Glutamatergic neuron (in vitro differentiated cells): ENCODE measurements at regions not wholly inside any gene's neighbourhood (a gene's known extent, or its start where the extent isn't known, plus 50 kb on each side); places are given as distances from the start of the nearest gene placed in this dataset.
A peak's percentile ranks its signal among the peaks of the same experiment; 100 is the strongest.

Source experiments
- DNase-seq: peaks from one replicate; pipeline ENCODE4 v3.0.0; 2022
- H3K27ac Mint-ChIP-seq: one replicate; pipeline ENCODE4 v1.8.0; 2020; ENCODE audit warnings: mild to moderate bottlenecking, mixed read lengths, inconsistent platforms; ENCODE audit not compliant: unreplicated experiment
- H3K27me3 Mint-ChIP-seq: one replicate; pipeline ENCODE4 v1.8.0; 2020; ENCODE audit warnings: mild to moderate bottlenecking, moderate library complexity, mixed read lengths, inconsistent platforms; ENCODE audit not compliant: unreplicated experiment
- H3K36me3 Mint-ChIP-seq: one replicate; pipeline ENCODE4 v1.8.0; 2020; ENCODE audit warnings: mild to moderate bottlenecking, mixed read lengths, inconsistent platforms; ENCODE audit not compliant: unreplicated experiment
- H3K4me1 Mint-ChIP-seq: one replicate; pipeline ENCODE4 v1.8.0; 2020; ENCODE audit warnings: mild to moderate bottlenecking, low read depth, mixed read lengths, inconsistent platforms; ENCODE audit not compliant: unreplicated experiment
- H3K4me3 Mint-ChIP-seq: one replicate; pipeline ENCODE4 v1.8.0; 2020; ENCODE audit warnings: mild to moderate bottlenecking, mixed read lengths, inconsistent platforms; ENCODE audit not compliant: unreplicated experiment
- H3K9me3 Mint-ChIP-seq: one replicate; pipeline ENCODE4 v1.8.0; 2020; ENCODE audit warnings: mild to moderate bottlenecking, moderate library complexity, mixed read lengths, inconsistent platforms; ENCODE audit not compliant: unreplicated experiment
- TF ChIP-seq, protein P1 (sequence below): fragments of 200-600 bp; sonication (generic); IDR thresholded peaks from one replicate; pipeline ENCODE4 v1.5.0; 2021; ENCODE audit not compliant: partially characterized antibody, unreplicated experiment

DNA sequence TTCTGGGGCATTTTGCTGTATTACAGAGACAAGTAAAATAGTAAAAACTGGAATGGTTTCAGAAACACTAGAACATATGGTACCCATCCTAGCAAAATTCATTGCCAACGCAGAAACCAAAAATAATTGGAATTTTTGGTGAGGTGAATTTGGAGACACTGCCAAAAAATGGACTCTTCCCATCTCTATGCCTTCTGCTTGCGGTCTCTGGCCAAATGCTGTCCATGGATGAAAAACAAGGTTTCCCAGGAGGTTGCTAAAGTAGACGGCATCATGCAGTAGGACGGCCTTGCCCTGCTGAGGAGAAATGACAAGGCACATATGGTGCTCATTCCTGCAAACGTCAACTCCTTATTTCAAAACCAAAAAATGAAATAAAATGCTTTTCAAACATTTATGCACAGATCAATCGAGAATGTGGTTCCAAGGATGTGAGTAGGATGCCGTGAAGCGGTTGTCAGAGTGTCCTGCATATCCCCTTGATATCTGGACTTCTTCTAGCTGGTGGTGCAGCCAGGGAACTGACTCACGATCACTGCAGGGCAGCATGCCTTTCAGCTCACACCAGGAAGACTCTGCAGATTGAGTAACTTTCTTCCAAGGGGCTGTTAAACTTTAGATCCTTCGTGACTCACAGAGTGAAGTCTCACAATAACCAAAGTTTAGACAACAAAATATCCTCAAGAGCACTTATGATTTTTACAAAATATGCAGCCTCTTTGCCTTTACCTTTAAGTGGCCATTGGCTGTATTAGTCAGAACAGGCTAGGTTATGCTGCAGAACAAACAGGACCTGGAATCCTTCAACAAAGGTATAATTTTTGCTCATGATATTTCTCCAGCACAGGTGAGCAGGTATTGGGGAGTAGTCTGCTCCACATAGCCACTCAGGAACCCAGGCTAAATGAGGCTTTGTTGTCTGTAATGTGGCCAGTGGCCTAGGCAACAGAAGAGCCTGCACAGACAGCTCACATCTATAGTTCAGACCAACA is 149.4 kb upstream of the NDUFV2 start:
- Mint-ChIP-seq H3K36me3 (no peaks in the 10 kb centered on the region), H3K4me3 (peak overlapping the region; percentile 44), H3K4me1 (peaks cover 31% of the 10 kb centered on the region), H3K9me3 (peaks cover 12% of the 10 kb centered on the region), H3K27me3 (peaks cover 9% of the 10 kb centered on the region), H3K27ac (peak overlapping the region; percentile 65)
- TF ChIP-seq, protein P1, sequence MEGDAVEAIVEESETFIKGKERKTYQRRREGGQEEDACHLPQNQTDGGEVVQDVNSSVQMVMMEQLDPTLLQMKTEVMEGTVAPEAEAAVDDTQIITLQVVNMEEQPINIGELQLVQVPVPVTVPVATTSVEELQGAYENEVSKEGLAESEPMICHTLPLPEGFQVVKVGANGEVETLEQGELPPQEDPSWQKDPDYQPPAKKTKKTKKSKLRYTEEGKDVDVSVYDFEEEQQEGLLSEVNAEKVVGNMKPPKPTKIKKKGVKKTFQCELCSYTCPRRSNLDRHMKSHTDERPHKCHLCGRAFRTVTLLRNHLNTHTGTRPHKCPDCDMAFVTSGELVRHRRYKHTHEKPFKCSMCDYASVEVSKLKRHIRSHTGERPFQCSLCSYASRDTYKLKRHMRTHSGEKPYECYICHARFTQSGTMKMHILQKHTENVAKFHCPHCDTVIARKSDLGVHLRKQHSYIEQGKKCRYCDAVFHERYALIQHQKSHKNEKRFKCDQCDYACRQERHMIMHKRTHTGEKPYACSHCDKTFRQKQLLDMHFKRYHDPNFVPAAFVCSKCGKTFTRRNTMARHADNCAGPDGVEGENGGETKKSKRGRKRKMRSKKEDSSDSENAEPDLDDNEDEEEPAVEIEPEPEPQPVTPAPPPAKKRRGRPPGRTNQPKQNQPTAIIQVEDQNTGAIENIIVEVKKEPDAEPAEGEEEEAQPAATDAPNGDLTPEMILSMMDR = no peak
- DNase-seq = no peak

DNA sequence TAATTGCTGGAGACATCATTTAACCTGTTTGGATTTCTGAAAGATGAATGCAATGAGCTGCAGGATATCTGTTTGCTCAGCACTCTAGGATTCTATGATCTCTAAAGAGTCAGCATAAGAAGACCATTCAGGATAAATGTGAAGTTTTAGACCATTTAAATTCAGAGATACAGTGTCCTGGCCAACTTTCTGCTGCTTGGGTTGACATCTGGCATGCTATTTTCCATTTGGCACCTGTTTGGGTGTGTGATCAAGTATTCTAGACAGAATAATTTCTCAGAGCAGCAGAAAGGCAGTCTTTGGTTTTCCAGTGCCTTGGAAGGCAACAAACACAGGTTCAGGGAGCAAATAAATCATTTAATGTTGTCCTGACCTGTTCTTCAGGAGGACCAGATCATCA is 144.8 kb upstream of the NDUFV2 start:
- peaks cover 1% of the 10 kb centered on the region for H3K9me3 Mint-ChIP-seq
- no peaks in the 10 kb centered on the region for H3K36me3 Mint-ChIP-seq
- no peak for DNase-seq
- H3K27me3 Mint-ChIP-seq = no peaks in the 10 kb centered on the region
- H3K4me1 Mint-ChIP-seq = peaks cover 3% of the 10 kb centered on the region
- no peak overlapping the region for H3K4me3 Mint-ChIP-seq
- no peak overlapping the region for H3K27ac Mint-ChIP-seq
- TF ChIP-seq, protein P1 = no peak

DNA sequence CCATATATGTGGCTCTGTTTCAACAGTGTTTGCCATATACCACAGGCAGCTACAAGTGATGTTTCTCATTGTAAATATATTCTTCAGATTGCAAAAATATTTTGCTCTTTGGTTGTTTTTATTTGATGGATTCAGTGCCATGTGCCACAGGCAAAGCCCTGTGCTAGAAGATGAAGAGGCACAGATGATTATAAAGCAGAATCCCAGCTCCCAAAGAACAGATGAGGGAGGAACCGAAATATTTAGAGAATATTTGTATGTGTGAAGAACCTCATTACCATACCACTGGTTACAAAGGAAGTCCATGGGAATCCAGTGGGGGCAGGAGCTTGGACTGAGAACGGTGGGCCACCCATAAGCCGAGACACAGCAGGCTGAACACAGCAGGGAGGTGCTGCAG is 143.8 kb upstream of the NDUFV2 start:
- peaks cover 4% of the 10 kb centered on the region for H3K4me1 Mint-ChIP-seq
- H3K36me3 Mint-ChIP-seq = no peaks in the 10 kb centered on the region
- TF ChIP-seq, protein P1 = no peak
- DNase-seq = no peak
- peaks cover 3% of the 10 kb centered on the region for H3K27me3 Mint-ChIP-seq
- no peak overlapping the region for H3K27ac Mint-ChIP-seq
- H3K9me3 Mint-ChIP-seq = peaks cover 3% of the 10 kb centered on the region
- no peak overlapping the region for H3K4me3 Mint-ChIP-seq

DNA sequence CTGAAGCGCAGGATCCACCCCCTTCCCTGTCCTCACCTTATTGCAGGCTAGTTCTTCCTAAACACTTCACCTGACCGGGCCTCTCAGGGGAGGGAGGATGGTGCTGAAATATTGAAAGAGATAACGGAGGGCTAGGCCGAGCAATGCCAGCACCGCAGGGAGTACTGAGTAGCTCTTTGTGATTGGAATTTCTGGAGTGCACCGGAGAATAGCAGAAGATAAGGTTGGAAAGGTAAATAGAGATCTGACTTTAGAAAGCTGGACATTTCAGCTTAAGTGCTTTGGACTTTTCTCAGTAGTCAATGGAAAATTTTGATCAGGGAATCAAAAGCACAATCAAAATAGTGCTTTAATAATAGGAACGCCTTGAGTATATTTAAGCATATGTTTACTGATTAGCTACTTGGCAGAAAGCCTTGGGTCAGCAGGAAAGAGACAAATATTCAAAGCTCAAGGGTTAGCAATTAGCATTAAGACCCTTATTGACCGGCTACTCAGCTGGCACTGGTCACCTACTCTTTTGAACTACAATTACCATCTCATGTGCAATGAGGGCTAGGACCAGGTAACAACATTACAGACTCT is 142.9 kb upstream of the NDUFV2 start:
- no peak overlapping the region for H3K4me3 Mint-ChIP-seq
- H3K36me3 Mint-ChIP-seq = no peaks in the 10 kb centered on the region
- H3K27ac Mint-ChIP-seq = no peak overlapping the region
- peaks cover 4% of the 10 kb centered on the region for H3K4me1 Mint-ChIP-seq
- H3K27me3 Mint-ChIP-seq = peaks cover 3% of the 10 kb centered on the region
- TF ChIP-seq, protein P1 = no peak
- DNase-seq = no peak
- peaks cover 3% of the 10 kb centered on the region for H3K9me3 Mint-ChIP-seq
